Neuronal stem cell (in vitro differentiated cells): ENCODE measurements at regions not wholly inside any gene's neighbourhood (a gene's known extent, or its start where the extent isn't known, plus 50 kb on each side); places are given as distances from the start of the nearest gene placed in this dataset.

ENCODE experiments used
- DNase-seq: peaks from one replicate; pipeline ENCODE4 v3.0.0-alpha.2; 2013; ENCODE audit warnings: low spot score
- H2AFZ ChIP-seq: one replicate; pipeline ENCODE4 v1.6.1; 2013; ENCODE audit warnings: mild to moderate bottlenecking, low read length, inconsistent platforms
- H2AK5ac ChIP-seq: 2 replicates; pipeline ENCODE4 v1.6.1; 2013; ENCODE audit warnings: low read depth, mild to moderate bottlenecking, inconsistent platforms, low read length, moderate library complexity, mixed read lengths
- H2BK120ac ChIP-seq: 2 replicates; pipeline ENCODE4 v1.6.1; 2013; ENCODE audit warnings: low read depth, mild to moderate bottlenecking, inconsistent platforms, low read length, moderate library complexity, mixed read lengths
- H2BK12ac ChIP-seq: one replicate; pipeline ENCODE4 v1.6.1; 2013; ENCODE audit warnings: low read length, inconsistent platforms
- H2BK15ac ChIP-seq: 2 replicates; pipeline ENCODE4 v1.6.1; 2013; ENCODE audit warnings: mild to moderate bottlenecking, low read length, inconsistent platforms, mixed read lengths
- H2BK5ac ChIP-seq: one replicate; pipeline ENCODE4 v1.6.1; 2013; ENCODE audit warnings: inconsistent platforms, mild to moderate bottlenecking, low read length, moderate library complexity
- H3K14ac ChIP-seq: one replicate; pipeline ENCODE4 v1.6.1; 2013; ENCODE audit warnings: low read length, inconsistent platforms
- H3K18ac ChIP-seq: 2 replicates; pipeline ENCODE4 v1.6.1; 2013; ENCODE audit warnings: low read length, inconsistent platforms
- H3K23ac ChIP-seq: 2 replicates; pipeline ENCODE4 v1.6.1; 2013; ENCODE audit warnings: low read depth, mild to moderate bottlenecking, mixed read lengths, low read length, inconsistent platforms; ENCODE audit not compliant: poor library complexity
- H3K27ac ChIP-seq: replicated peaks from 3 replicates; pipeline ENCODE4 v1.5.1; 2013; ENCODE audit warnings: low read length, inconsistent platforms
- H3K27me3 ChIP-seq, 3 experiments: 2 replicates each; pipeline ENCODE4 v1.6.1; 2013; ENCODE audit warnings: low read length in 3 of 3, mild to moderate bottlenecking in 2 of 3, inconsistent platforms in 1 of 3, low read depth in 1 of 3, mixed read lengths in 1 of 3, moderate library complexity in 1 of 3; ENCODE audit not compliant: control insufficient read depth in 3 of 3, insufficient read depth in 3 of 3
- H3K36me3 ChIP-seq, 2 donors: replicated peaks in 1 of 2; 2 replicates each; pipeline ENCODE4 v1.6.1; 2013; ENCODE audit warnings: low read length in 2 of 2; ENCODE audit not compliant: control insufficient read depth in 2 of 2, insufficient read depth in 2 of 2
- H3K4ac ChIP-seq: 2 replicates; pipeline ENCODE4 v1.6.1; 2013; ENCODE audit warnings: inconsistent platforms, mild to moderate bottlenecking, low read length, moderate library complexity
- H3K4me1 ChIP-seq, 2 donors: 1 replicate in 1 of 2; 2 replicates in 1 of 2; pipeline ENCODE4 v1.6.1; 2013; ENCODE audit warnings: low read length in 2 of 2, low read depth in 1 of 2; ENCODE audit not compliant: control insufficient read depth in 2 of 2, insufficient read depth in 1 of 2
- H3K4me2 ChIP-seq: one replicate; pipeline ENCODE4 v1.6.1; 2013; ENCODE audit warnings: mild to moderate bottlenecking, low read length, inconsistent platforms; ENCODE audit not compliant: insufficient read depth, poor library complexity, severe bottlenecking
- H3K4me3 ChIP-seq, 2 donors: 2 replicates each; pipeline ENCODE4 v1.5.1; 2013; ENCODE audit warnings: low read length in 2 of 2, mild to moderate bottlenecking in 2 of 2, inconsistent platforms in 1 of 2, moderate library complexity in 1 of 2
- H3K79me1 ChIP-seq: one replicate; pipeline ENCODE4 v1.6.1; 2013; ENCODE audit warnings: low read depth, mild to moderate bottlenecking, inconsistent platforms, low read length, moderate library complexity
- H3K9ac ChIP-seq: one replicate; pipeline ENCODE4 v1.6.1; 2013; ENCODE audit warnings: mild to moderate bottlenecking, low read depth, low read length, inconsistent platforms; ENCODE audit not compliant: poor library complexity
- H3K9me3 ChIP-seq, 2 donors: replicated peaks in 1 of 2; 2 replicates each; pipeline versions ENCODE3 to v1.6.1; 2013; ENCODE audit warnings: low read length in 2 of 2, mild to moderate bottlenecking in 2 of 2, inconsistent platforms in 1 of 2, low read depth in 1 of 2, mixed read lengths in 1 of 2, moderate library complexity in 1 of 2; ENCODE audit not compliant: control insufficient read depth in 2 of 2, insufficient read depth in 1 of 2
- H4K8ac ChIP-seq: one replicate; pipeline ENCODE4 v1.6.1; 2013; ENCODE audit warnings: low read depth, mild to moderate bottlenecking, inconsistent platforms, low read length, moderate library complexity
- H4K91ac ChIP-seq: one replicate; pipeline ENCODE4 v1.6.1; 2013; ENCODE audit warnings: low read length, low read depth, mild to moderate bottlenecking, inconsistent platforms; ENCODE audit not compliant: poor library complexity
- whole genome bisulfite sequencing, 2 donors: extraction: QIAGEN DNeasy Blood & Tissue Kit; methylation state at CpG; one replicate each; pipeline ENCODE4 v1.1.7; 2013; ENCODE audit warnings: missing lambda C conversion rate in 2 of 2, mixed read lengths in 1 of 2; ENCODE audit not compliant: insufficient read length in 2 of 2, insufficient replicate concordance in 1 of 2; ENCODE audit errors: extremely low coverage in 2 of 2; 5-methylcytosine and 5-hydroxymethylcytosine counted together

DNA sequence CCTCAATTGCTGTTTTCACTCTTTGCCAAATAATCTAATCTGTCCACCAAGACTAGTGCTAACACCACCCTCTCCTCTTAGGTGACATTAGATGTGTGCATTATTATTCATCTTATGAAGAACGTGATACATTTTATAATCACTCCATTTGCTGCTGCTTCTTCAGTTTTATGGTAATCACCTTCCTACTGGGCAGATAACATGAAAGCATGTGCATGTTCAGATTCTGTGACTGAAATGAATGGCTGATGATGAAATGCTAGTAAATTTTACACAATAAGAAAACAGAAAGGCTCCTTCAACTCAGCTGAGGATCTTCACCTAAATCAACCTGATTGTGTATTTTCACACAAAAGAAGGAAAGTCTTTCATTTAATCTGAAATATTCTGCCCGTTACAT lies 577.6 kb downstream of the CSNK1G3 start:
- no peak overlapping the region for H2AFZ ChIP-seq
- H4K8ac ChIP-seq = no peak overlapping the region
- no peak overlapping the region for H3K14ac ChIP-seq
- H2BK15ac ChIP-seq = no peak overlapping the region
- no peak overlapping the region for H3K9ac ChIP-seq
- no peaks in the 10 kb centered on the region for H3K9me3 ChIP-seq
- H4K91ac ChIP-seq = no peak overlapping the region
- no peak overlapping the region for H3K4me2 ChIP-seq
- H3K27me3 ChIP-seq = no peaks in the 10 kb centered on the region
- WGBS, 2 donors = no CpG with 5 or more reads among the region's 2 CpGs
- H3K27ac ChIP-seq = no peak overlapping the region
- no peak overlapping the region for H2BK12ac ChIP-seq
- H3K36me3 ChIP-seq = no peaks in the 10 kb centered on the region
- no peak overlapping the region for H2BK120ac ChIP-seq
- no peak overlapping the region for H2BK5ac ChIP-seq
- H3K4me3 ChIP-seq = no peak overlapping the region
- no peaks in the 10 kb centered on the region for H3K79me1 ChIP-seq
- H3K18ac ChIP-seq = no peak overlapping the region
- H3K23ac ChIP-seq = no peak overlapping the region
- H2AK5ac ChIP-seq = no peak overlapping the region
- no peak overlapping the region for H3K4ac ChIP-seq
- H3K4me1 ChIP-seq = peaks cover 6 to 19% of the 10 kb centered on the region in 2 donors
- DNase-seq = no peak

DNA sequence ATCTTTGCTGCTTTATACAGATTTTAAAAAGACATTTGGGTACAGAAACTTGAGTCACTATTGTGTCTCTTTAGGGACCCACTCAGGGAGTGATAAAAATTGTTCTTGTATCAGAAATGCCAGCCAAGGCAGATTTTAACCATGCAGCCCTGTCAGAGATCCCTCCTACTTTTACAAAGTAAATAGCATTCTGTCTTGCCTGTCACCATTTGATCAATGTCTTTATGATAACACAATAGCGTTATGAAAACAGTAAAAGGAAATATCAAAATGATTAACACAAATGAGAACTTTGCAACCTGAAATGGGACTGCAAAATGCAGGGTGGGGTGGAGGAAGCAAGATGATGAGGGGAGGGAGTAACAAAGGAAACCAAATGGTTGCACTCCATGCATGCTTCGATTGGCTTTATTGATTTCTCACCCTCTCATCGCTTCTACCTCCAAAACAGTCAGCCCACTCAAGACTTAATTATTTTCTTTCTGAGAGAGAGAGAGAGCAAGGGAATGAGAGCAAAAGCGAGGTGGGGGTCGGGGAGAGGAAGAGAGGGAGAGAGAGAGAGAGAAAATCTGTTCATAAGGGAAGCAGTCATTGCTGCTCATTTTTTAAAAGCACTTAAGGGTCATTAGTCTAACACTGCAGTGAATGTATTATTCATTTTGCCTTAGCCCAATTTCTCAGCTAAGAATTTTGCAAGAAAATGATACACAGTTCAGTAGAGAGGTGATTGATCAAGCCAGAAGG lies 576.5 kb downstream of the CSNK1G3 start:
- Histone ChIP-seq H3K27ac (no peak overlapping the region), H2AFZ (peak overlapping the region; percentile 52), H3K27me3 (no peaks in the 10 kb centered on the region), H2BK12ac (no peak overlapping the region), H3K23ac (no peak overlapping the region), H2BK120ac (no peak overlapping the region), H3K4me1 (peaks cover 6 to 19% of the 10 kb centered on the region in 2 donors), H3K9me3 (no peaks in the 10 kb centered on the region), H2AK5ac (no peak overlapping the region), H2BK5ac (no peak overlapping the region), H4K8ac (no peak overlapping the region), H3K18ac (no peak overlapping the region), H3K9ac (no peak overlapping the region), H3K4me2 (no peak overlapping the region), H3K14ac (no peak overlapping the region), H3K4me3 (no peak overlapping the region), H4K91ac (no peak overlapping the region), H3K36me3 (no peaks in the 10 kb centered on the region), H3K79me1 (no peaks in the 10 kb centered on the region), H3K4ac (no peak overlapping the region), H2BK15ac (no peak overlapping the region)
- no peak for DNase-seq
- no CpG with 5 or more reads among the region's 5 CpGs for WGBS, 2 donors

DNA sequence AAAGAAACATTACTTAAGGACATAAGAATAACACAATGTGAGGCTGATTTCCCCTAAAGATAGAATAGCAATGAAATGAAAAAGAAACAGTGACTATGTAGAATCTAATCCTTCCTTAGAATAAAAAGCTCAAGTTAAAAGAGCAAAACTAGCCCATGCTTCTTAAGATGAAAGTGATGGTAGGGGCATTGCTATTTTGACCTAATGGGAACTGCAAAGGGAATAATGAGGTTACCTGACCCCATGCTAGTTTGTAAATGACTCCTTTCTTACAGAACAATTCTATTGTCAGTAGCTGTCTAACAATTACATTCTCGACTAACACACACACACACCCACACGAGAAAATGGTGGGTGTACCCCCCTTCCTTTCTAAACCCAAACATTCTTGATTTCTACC lies 575.8 kb downstream of the CSNK1G3 start:
- Histone ChIP-seq H2AK5ac (no peak overlapping the region), H3K4me1 (peaks cover 6 to 19% of the 10 kb centered on the region in 2 donors), H3K27ac (no peak overlapping the region), H4K91ac (no peak overlapping the region), H2BK12ac (no peak overlapping the region), H3K4me3 (no peak overlapping the region), H2AFZ (no peak overlapping the region), H2BK15ac (no peak overlapping the region), H3K4ac (no peak overlapping the region), H2BK120ac (no peak overlapping the region), H4K8ac (no peak overlapping the region), H3K36me3 (no peaks in the 10 kb centered on the region), H3K9me3 (no peaks in the 10 kb centered on the region), H3K9ac (no peak overlapping the region), H3K14ac (no peak overlapping the region), H2BK5ac (no peak overlapping the region), H3K18ac (no peak overlapping the region), H3K4me2 (no peak overlapping the region), H3K79me1 (no peaks in the 10 kb centered on the region), H3K27me3 (no peaks in the 10 kb centered on the region), H3K23ac (no peak overlapping the region)
- DNase-seq = peak; percentile 9
- WGBS, 2 donors = no CpG with 5 or more reads among the region's 2 CpGs

DNA sequence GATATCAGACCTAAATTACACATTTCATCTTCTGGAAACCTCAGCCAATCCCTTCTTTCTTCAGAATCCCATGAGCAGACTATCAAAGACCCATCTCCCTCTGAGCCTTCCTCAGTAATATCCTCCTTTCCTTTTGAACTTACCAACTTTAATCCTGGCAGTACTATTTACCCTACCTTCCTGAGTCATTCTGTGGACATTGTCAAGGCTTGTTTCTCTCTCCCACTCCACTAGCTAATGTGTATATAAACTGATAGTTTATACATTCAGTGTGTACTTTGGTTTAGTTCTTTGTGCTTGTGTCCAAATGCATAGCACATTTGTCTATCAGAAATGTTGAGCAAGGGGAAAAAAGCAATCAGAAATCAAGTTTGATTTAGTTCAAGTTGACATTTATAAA lies 568.3 kb downstream of the CSNK1G3 start:
- Histone ChIP-seq H4K8ac (no peak overlapping the region), H4K91ac (no peak overlapping the region), H3K36me3 (no peaks in the 10 kb centered on the region), H3K9me3 (peaks cover 0 to 2% of the 10 kb centered on the region in 2 donors), H3K9ac (no peak overlapping the region), H2AK5ac (no peak overlapping the region), H2BK5ac (no peak overlapping the region), H3K18ac (no peak overlapping the region), H3K23ac (no peak overlapping the region), H3K4me1 (no peaks in the 10 kb centered on the region), H3K4ac (no peak overlapping the region), H2BK120ac (no peak overlapping the region), H3K14ac (no peak overlapping the region), H3K79me1 (no peaks in the 10 kb centered on the region), H3K4me2 (no peak overlapping the region), H3K4me3 (no peak overlapping the region), H2AFZ (no peak overlapping the region), H3K27ac (no peak overlapping the region), H2BK15ac (no peak overlapping the region), H3K27me3 (no peaks in the 10 kb centered on the region), H2BK12ac (no peak overlapping the region)
- DNase-seq = no peak
